ENCODE measurements at regions not wholly inside any gene's neighbourhood (a gene's known extent, or its start where the extent isn't known, plus 50 kb on each side); places are given as distances from the start of the nearest gene placed in this dataset.

GRCh38 chr4:148800336-148800885 lies 358.2 kb upstream of the NR3C2 start:
- DNase-seq (ENCODE audit: low spot score in 2 of 2, unreplicated experiment in 2 of 2) = no peak
- Mint-ChIP-seq H3K9me3 (no peaks in the 10 kb centered on the region), H3K4me1 (peaks cover 4% of the 10 kb centered on the region), H3K36me3 (no peaks in the 10 kb centered on the region), H3K27ac (no peak overlapping the region), H3K4me3 (no peak overlapping the region), H3K27me3 (ENCODE audit: low read depth) (no peaks in the 10 kb centered on the region)
- TF ChIP-seq, protein P1, sequence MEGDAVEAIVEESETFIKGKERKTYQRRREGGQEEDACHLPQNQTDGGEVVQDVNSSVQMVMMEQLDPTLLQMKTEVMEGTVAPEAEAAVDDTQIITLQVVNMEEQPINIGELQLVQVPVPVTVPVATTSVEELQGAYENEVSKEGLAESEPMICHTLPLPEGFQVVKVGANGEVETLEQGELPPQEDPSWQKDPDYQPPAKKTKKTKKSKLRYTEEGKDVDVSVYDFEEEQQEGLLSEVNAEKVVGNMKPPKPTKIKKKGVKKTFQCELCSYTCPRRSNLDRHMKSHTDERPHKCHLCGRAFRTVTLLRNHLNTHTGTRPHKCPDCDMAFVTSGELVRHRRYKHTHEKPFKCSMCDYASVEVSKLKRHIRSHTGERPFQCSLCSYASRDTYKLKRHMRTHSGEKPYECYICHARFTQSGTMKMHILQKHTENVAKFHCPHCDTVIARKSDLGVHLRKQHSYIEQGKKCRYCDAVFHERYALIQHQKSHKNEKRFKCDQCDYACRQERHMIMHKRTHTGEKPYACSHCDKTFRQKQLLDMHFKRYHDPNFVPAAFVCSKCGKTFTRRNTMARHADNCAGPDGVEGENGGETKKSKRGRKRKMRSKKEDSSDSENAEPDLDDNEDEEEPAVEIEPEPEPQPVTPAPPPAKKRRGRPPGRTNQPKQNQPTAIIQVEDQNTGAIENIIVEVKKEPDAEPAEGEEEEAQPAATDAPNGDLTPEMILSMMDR (IDR thresholded peaks at IDR 0.05; ENCODE audit: unreplicated experiment) = no peak

GRCh38 chr4:148795156-148795864 lies 353.1 kb upstream of the NR3C2 start:
- no peaks in the 10 kb centered on the region for H3K9me3 Mint-ChIP-seq
- H3K27me3 Mint-ChIP-seq (ENCODE audit: low read depth) = no peaks in the 10 kb centered on the region
- TF ChIP-seq, protein P1 (IDR thresholded peaks at IDR 0.05; ENCODE audit: unreplicated experiment) = no peak
- H3K36me3 Mint-ChIP-seq = no peaks in the 10 kb centered on the region
- no peak for DNase-seq (ENCODE audit: low spot score in 2 of 2, unreplicated experiment in 2 of 2)
- H3K4me1 Mint-ChIP-seq = peaks cover 21% of the 10 kb centered on the region
- peak overlapping the region; percentile 22 for H3K27ac Mint-ChIP-seq
- no peak overlapping the region for H3K4me3 Mint-ChIP-seq

- Mint-ChIP-seq H3K27ac (no peak overlapping the region), H3K4me1 (peaks cover 22% of the 10 kb centered on the region), H3K9me3 (no peaks in the 10 kb centered on the region), H3K27me3 (ENCODE audit: low read depth) (no peaks in the 10 kb centered on the region), H3K36me3 (no peaks in the 10 kb centered on the region), H3K4me3 (no peak overlapping the region)
- TF ChIP-seq, protein P1 (IDR thresholded peaks at IDR 0.05; ENCODE audit: unreplicated experiment) = no peak
- DNase-seq (ENCODE audit: low spot score in 2 of 2, unreplicated experiment in 2 of 2) = no peak
These were observed 351.0 kb upstream of the NR3C2 start for GRCh38 chr4:148793221-148793620.

DNA sequence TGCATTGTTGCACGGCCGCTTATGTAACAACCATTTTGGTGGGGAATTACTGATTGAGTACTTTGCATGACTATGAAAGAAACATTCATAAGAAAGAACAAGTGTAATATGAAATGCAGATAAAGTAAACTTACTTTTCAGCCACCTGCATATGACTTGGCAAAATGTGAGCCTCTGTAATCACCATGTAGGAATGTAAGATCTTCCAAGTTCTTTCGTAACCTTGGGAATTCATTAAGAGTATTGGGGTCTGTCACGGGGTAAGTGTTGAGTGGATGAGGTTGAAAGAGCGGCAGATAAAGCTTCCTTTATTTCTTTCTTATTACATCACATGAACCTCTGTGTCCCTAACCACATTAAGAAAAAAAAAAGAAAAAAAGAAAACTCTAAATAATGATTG lies 348.5 kb upstream of the NR3C2 start:
- H3K4me1 Mint-ChIP-seq = peaks cover 29% of the 10 kb centered on the region
- DNase-seq (ENCODE audit: low spot score in 2 of 2, unreplicated experiment in 2 of 2) = no peak
- no peaks in the 10 kb centered on the region for H3K9me3 Mint-ChIP-seq
- TF ChIP-seq, protein P1 (IDR thresholded peaks at IDR 0.05; ENCODE audit: unreplicated experiment) = no peak
- H3K4me3 Mint-ChIP-seq = no peak overlapping the region
- H3K36me3 Mint-ChIP-seq = no peaks in the 10 kb centered on the region
- peak overlapping the region; percentile 13 for H3K27ac Mint-ChIP-seq
- H3K27me3 Mint-ChIP-seq (ENCODE audit: low read depth) = no peaks in the 10 kb centered on the region

GRCh38 chr4:148790246-148790645 lies 348.0 kb upstream of the NR3C2 start:
- peak overlapping the region; percentile 13 for H3K27ac Mint-ChIP-seq

More at GRCh38 chr4:148790246-148790645, 348.0 kb upstream of the NR3C2 start:
- Mint-ChIP-seq H3K4me1 (peaks cover 25% of the 10 kb centered on the region), H3K36me3 (no peaks in the 10 kb centered on the region), H3K4me3 (no peak overlapping the region), H3K9me3 (no peaks in the 10 kb centered on the region), H3K27me3 (ENCODE audit: low read depth) (no peaks in the 10 kb centered on the region)
- TF ChIP-seq, protein P1 (IDR thresholded peaks at IDR 0.05; ENCODE audit: unreplicated experiment) = no peak
- no peak for DNase-seq (ENCODE audit: low spot score in 2 of 2, unreplicated experiment in 2 of 2)

Data from mesothelial cell of epicardium (in vitro differentiated cells).